IMR-90 (cell line): ENCODE measurements at regions not wholly inside any gene's neighbourhood (a gene's known extent, or its start where the extent isn't known, plus 50 kb on each side); places are given as distances from the start of the nearest gene placed in this dataset.

Experiments used
- ATAC-seq: fragments of 200-7000 bp; cut with Tn5 transposase; 2 replicates; pipeline ENCODE4 v1.9.1; 2020; ENCODE audit warnings: low read depth, mild to moderate bottlenecking, moderate library complexity
- BruUV-seq: library from RNA; stranded (reverse); fragments of 400-500 nt; replicated peaks from 2 replicates; lab custom pipeline; 2021; lab: Mats Ljungman, UMichigan
- CTCF ChIA-PET: fragments of 300-600 bp; formaldehyde crosslinking; extraction: SDS; loops from one replicate; lab custom pipeline; 2021; ENCODE audit warnings: antibody characterized with exemption; lab: Yijun Ruan, JAX
- POLR2A ChIA-PET: fragments of 300-600 bp; sonication (Branson Sonifier 250); formaldehyde crosslinking; loops from one replicate; lab custom pipeline; 2022; ENCODE audit warnings: antibody characterized with exemption; ENCODE audit not compliant: unreplicated experiment; lab: Charles Lee
- DNase-seq: peaks from one replicate; pipeline ENCODE4 v3.0.0; 2013
- H2AFZ ChIP-seq: replicated peaks from 2 replicates; pipeline ENCODE3; 2013; ENCODE audit warnings: low read length, mild to moderate bottlenecking; ENCODE audit not compliant: poor library complexity
- H2AK5ac ChIP-seq: 2 replicates; pipeline ENCODE4 v1.6.1; 2013; ENCODE audit warnings: low read depth, low read length, inconsistent platforms
- H2AK9ac ChIP-seq: replicated peaks from 2 replicates; pipeline ENCODE3; 2013; ENCODE audit warnings: mild to moderate bottlenecking, low read depth, low read length, moderate library complexity; ENCODE audit not compliant: poor library complexity
- H2BK120ac ChIP-seq: 2 replicates; pipeline ENCODE4 v1.6.1; 2013; ENCODE audit warnings: low read depth, low read length, inconsistent platforms
- H2BK15ac ChIP-seq: 3 replicates; pipeline ENCODE4 v1.6.1; 2013; ENCODE audit warnings: low read depth, low read length, inconsistent platforms
- H2BK20ac ChIP-seq: 2 replicates; pipeline ENCODE4 v1.6.1; 2013; ENCODE audit warnings: low read depth, mild to moderate bottlenecking, inconsistent platforms, low read length, moderate library complexity
- H2BK5ac ChIP-seq: 2 replicates; pipeline ENCODE4 v1.6.1; 2013; ENCODE audit warnings: mild to moderate bottlenecking, low read depth, low read length, inconsistent platforms; ENCODE audit not compliant: poor library complexity, severe bottlenecking
- H3K14ac ChIP-seq: replicated peaks from 2 replicates; pipeline ENCODE4 v1.6.1; 2013; ENCODE audit warnings: low read depth, low read length, inconsistent platforms
- H3K18ac ChIP-seq: 2 replicates; pipeline ENCODE4 v1.6.1; 2013; ENCODE audit warnings: low read depth, low read length, control low read depth
- H3K23ac ChIP-seq: 2 replicates; pipeline ENCODE4 v1.6.1; 2013; ENCODE audit warnings: low read depth, low read length, inconsistent platforms
- H3K27ac ChIP-seq: 2 replicates; pipeline ENCODE4 v1.5.1; 2013; ENCODE audit warnings: mild to moderate bottlenecking, control low read depth, low read length; ENCODE audit not compliant: insufficient read depth
- H3K27me3 ChIP-seq: 2 replicates; pipeline ENCODE4 v1.6.1; 2013; ENCODE audit warnings: low read length; ENCODE audit not compliant: control insufficient read depth, insufficient read depth
- H3K36me3 ChIP-seq: 2 replicates; pipeline ENCODE4 v1.6.1; 2013; ENCODE audit warnings: low read length, mixed read lengths; ENCODE audit not compliant: control insufficient read depth, insufficient read depth
- H3K4ac ChIP-seq: 2 replicates; pipeline ENCODE4 v1.6.1; 2013; ENCODE audit warnings: low read depth, low read length, inconsistent platforms
- H3K4me1 ChIP-seq: 2 replicates; pipeline ENCODE4 v1.6.1; 2013; ENCODE audit warnings: low read length, mixed read lengths; ENCODE audit not compliant: control insufficient read depth, insufficient read depth
- H3K4me2 ChIP-seq: 2 replicates; pipeline ENCODE4 v1.6.1; 2013; ENCODE audit warnings: low read depth, mild to moderate bottlenecking, control low read depth, low read length, moderate library complexity
- H3K4me3 ChIP-seq: 2 replicates; pipeline ENCODE4 v1.5.1; 2013; ENCODE audit warnings: low read depth, mild to moderate bottlenecking, control low read depth, low read length, moderate library complexity; ENCODE audit not compliant: insufficient read depth
- H3K56ac ChIP-seq: 2 replicates; pipeline ENCODE4 v1.6.1; 2013; ENCODE audit warnings: low read length, inconsistent platforms; ENCODE audit not compliant: insufficient read depth; ENCODE audit errors: extremely low read depth
- H3K79me1 ChIP-seq, 2 experiments: 2 replicates each; pipeline ENCODE4 v1.6.1; 2013; ENCODE audit warnings: low read length in 2 of 2, inconsistent platforms in 1 of 2, low read depth in 1 of 2
- H3K9ac ChIP-seq: 2 replicates; pipeline ENCODE4 v1.6.1; 2013; ENCODE audit warnings: low read depth, low read length, control low read depth
- H3K9me1 ChIP-seq: 2 replicates; pipeline ENCODE4 v1.6.1; 2013; ENCODE audit warnings: low read length, inconsistent platforms; ENCODE audit not compliant: insufficient read depth
- H3K9me3 ChIP-seq: 2 replicates; pipeline ENCODE4 v1.6.1; 2013; ENCODE audit warnings: low read length; ENCODE audit not compliant: control insufficient read depth, insufficient read depth
- H4K20me1 ChIP-seq: 2 replicates; pipeline ENCODE4 v1.6.1; 2013; ENCODE audit warnings: low read length, inconsistent platforms; ENCODE audit not compliant: insufficient read depth
- H4K5ac ChIP-seq: 2 replicates; pipeline ENCODE4 v1.6.1; 2013; ENCODE audit warnings: mild to moderate bottlenecking, low read depth, low read length, control low read depth
- H4K8ac ChIP-seq, 2 experiments: 2 replicates each; pipeline ENCODE4 v1.6.1; 2013; ENCODE audit warnings: low read depth in 2 of 2, low read length in 2 of 2, control low read depth in 1 of 2, inconsistent platforms in 1 of 2
- H4K91ac ChIP-seq: 2 replicates; pipeline ENCODE4 v1.6.1; 2013; ENCODE audit warnings: low read depth, low read length, inconsistent platforms; ENCODE audit not compliant: insufficient read depth
- BHLHE40 ChIP-seq: fragments of 150-350 bp; IDR thresholded peaks from 2 replicates; pipeline ENCODE4 v1.6.1; 2016; ENCODE audit warnings: mild to moderate bottlenecking, low read depth, low read length
- RAD21 ChIP-seq: IDR thresholded peaks from 2 replicates; pipeline ENCODE4 v1.6.1; 2012; ENCODE audit warnings: low read length, improper control_type of control experiment
- dilution Hi-C: fragments of 300-500 bp; cut with HindIII; formaldehyde crosslinking; loops from one replicate; pipeline ENCODE4 v1.14.3; 2018; ENCODE audit warnings: low sequenced_read_pairs; ENCODE audit not compliant: unreplicated experiment
- in situ Hi-C: fragments of 300-500 bp; cut with MboI; formaldehyde crosslinking; loops from 3 replicates; pipeline ENCODE4 v1.14.3; 2019; ENCODE audit warnings: low sequenced_read_pairs, inconsistent platforms, mixed read lengths
- intact Hi-C: fragments of 100-400 bp; cut with micrococcal nuclease; formaldehyde crosslinking; loops from 2 replicates; pipeline ENCODE4 v1.10.0; 2022

- BruUV-seq, result no TSS peak
- Histone ChIP-seq H2BK5ac (no peak overlapping the region), H3K9me1 (no peaks in the 10 kb centered on the region), H3K79me1 (no peaks in the 10 kb centered on the region), H4K5ac (no peak overlapping the region), H3K36me3 (no peaks in the 10 kb centered on the region), H2BK20ac (no peak overlapping the region), H3K14ac (no peak overlapping the region), H4K8ac (no peak overlapping the region), H2AFZ (no peak overlapping the region), H3K18ac (no peak overlapping the region), H3K4me3 (no peak overlapping the region), H4K20me1 (no peaks in the 10 kb centered on the region), H2AK5ac (no peak overlapping the region), H3K9me3 (no peaks in the 10 kb centered on the region), H3K56ac (no peak overlapping the region), H2AK9ac (no peak overlapping the region), H3K4ac (no peak overlapping the region), H3K27ac (no peak overlapping the region), H3K4me2 (no peak overlapping the region), H2BK120ac (no peak overlapping the region), H4K91ac (no peak overlapping the region), H2BK15ac (no peak overlapping the region), H3K27me3 (no peaks in the 10 kb centered on the region), H3K23ac (no peak overlapping the region), H3K4me1 (no peaks in the 10 kb centered on the region), H3K9ac (no peak overlapping the region)
- ChIA-PET POLR2A (no interaction called here), CTCF (no interaction called here)
- intact Hi-C loops, result no loop called here
- no peak for ATAC-seq
- no peak for DNase-seq
- TF ChIP-seq BHLHE40 (no peak), RAD21 (no peak)
- dilution Hi-C loops, result no loop called here
- in situ Hi-C loops, result no loop called here
Observed at GRCh38 chr6:101276066-101276465, 117.4 kb upstream of the GRIK2 start.
